ENCODE measurements at regions not wholly inside any gene's neighbourhood (a gene's known extent, or its start where the extent isn't known, plus 50 kb on each side); places are given as distances from the start of the nearest gene placed in this dataset.
"Not testable (repeated sequence)": the region's sequence is repeated elsewhere in the genome, so short reads cannot be mapped to it uniquely, and the experiment has no call there.

DNA sequence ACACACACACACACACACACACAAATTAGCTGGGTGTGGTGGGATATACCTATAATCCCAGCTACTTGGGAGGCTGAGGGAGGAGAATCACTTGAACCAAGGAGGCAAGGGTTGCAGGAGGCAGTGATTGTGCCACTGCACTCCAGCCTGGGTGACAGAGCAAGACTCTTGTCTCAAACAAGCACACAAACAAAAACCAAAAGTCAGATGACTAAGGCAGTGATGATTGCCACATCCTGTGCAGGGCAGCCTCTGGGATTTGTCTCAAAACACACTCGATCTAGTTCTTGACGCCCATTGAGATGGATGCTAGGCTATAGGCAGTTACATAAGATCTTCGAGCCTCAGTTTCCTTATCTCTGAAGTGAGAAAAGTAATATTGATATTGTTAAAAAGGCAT, 183.1 kb upstream of the NOTCH2NLA start:
- WGBS (ENCODE audit: low lambda C conversion rate, missing lambda C conversion rate): 75% methylated on average over 2 of the region's 3 CpGs
- H3K4me2 ChIP-seq; H2AFZ ChIP-seq; H3K36me3 ChIP-seq (replicated peaks; ENCODE audit: insufficient read depth, low read depth); H3K4me3 ChIP-seq; H3K27ac ChIP-seq; DNase-seq (ENCODE audit: low spot score); H4K20me1 ChIP-seq (ENCODE audit: insufficient read depth, poor library complexity, severe bottlenecking); H3K9me3 ChIP-seq (ENCODE audit: low read depth); H3K9me2 ChIP-seq (replicated peaks; ENCODE audit: insufficient read depth); H3K27me3 ChIP-seq; H3K4me1 ChIP-seq (ENCODE audit: insufficient read depth); H3K79me2 ChIP-seq: not testable (repeated sequence)

GRCh38 chr1:146409817-146410441, 181.1 kb upstream of the NOTCH2NLA start:
- not testable (repeated sequence) for H3K4me3 ChIP-seq; H3K27me3 ChIP-seq; H3K9me3 ChIP-seq (ENCODE audit: low read depth); H3K36me3 ChIP-seq (replicated peaks; ENCODE audit: insufficient read depth, low read depth); H3K9me2 ChIP-seq (replicated peaks; ENCODE audit: insufficient read depth); H4K20me1 ChIP-seq (ENCODE audit: insufficient read depth, poor library complexity, severe bottlenecking); H3K79me2 ChIP-seq; H2AFZ ChIP-seq; H3K27ac ChIP-seq; H3K4me1 ChIP-seq (ENCODE audit: insufficient read depth)
- H3K4me2 ChIP-seq: peak overlapping the region; percentile 55
- 76% methylated on average over 12 of the region's 26 CpGs for WGBS (ENCODE audit: low lambda C conversion rate, missing lambda C conversion rate)
- DNase-seq (ENCODE audit: low spot score): peak; percentile 9

GRCh38 chr1:146409116-146409801, 180.4 kb upstream of the NOTCH2NLA start:
- H3K9me2 ChIP-seq (replicated peaks; ENCODE audit: insufficient read depth); H3K27ac ChIP-seq; H4K20me1 ChIP-seq (ENCODE audit: insufficient read depth, poor library complexity, severe bottlenecking); H3K36me3 ChIP-seq (replicated peaks; ENCODE audit: insufficient read depth, low read depth); H3K4me1 ChIP-seq (ENCODE audit: insufficient read depth); H3K9me3 ChIP-seq (ENCODE audit: low read depth); H3K4me2 ChIP-seq; H3K27me3 ChIP-seq; H2AFZ ChIP-seq; H3K4me3 ChIP-seq; H3K79me2 ChIP-seq: not testable (repeated sequence)
- peak; percentile 6 for DNase-seq (ENCODE audit: low spot score)
- 71% methylated on average over 7 of the region's 24 CpGs for WGBS (ENCODE audit: low lambda C conversion rate, missing lambda C conversion rate)

- H3K9me2 ChIP-seq (replicated peaks; ENCODE audit: insufficient read depth); H3K27ac ChIP-seq; H3K4me1 ChIP-seq (ENCODE audit: insufficient read depth); H3K36me3 ChIP-seq (replicated peaks; ENCODE audit: insufficient read depth, low read depth); H2AFZ ChIP-seq; H3K27me3 ChIP-seq; H4K20me1 ChIP-seq (ENCODE audit: insufficient read depth, poor library complexity, severe bottlenecking); H3K79me2 ChIP-seq; H3K9me3 ChIP-seq (ENCODE audit: low read depth); H3K4me3 ChIP-seq; DNase-seq (ENCODE audit: low spot score); H3K4me2 ChIP-seq: not testable (repeated sequence)
- TF ChIP-seq CTCF (IDR thresholded peaks at IDR 0.05; ENCODE audit: poor library complexity): peak; percentile 48
- WGBS (ENCODE audit: low lambda C conversion rate, missing lambda C conversion rate): 35% methylated on average over 7 of the region's 7 CpGs
These were observed 172.5 kb upstream of the NOTCH2NLA start for GRCh38 chr1:146401281-146401825.

- not testable (repeated sequence) for DNase-seq (ENCODE audit: low spot score); H4K20me1 ChIP-seq (ENCODE audit: insufficient read depth, poor library complexity, severe bottlenecking); H3K36me3 ChIP-seq (replicated peaks; ENCODE audit: insufficient read depth, low read depth); H3K9me3 ChIP-seq (ENCODE audit: low read depth); H3K9me2 ChIP-seq (replicated peaks; ENCODE audit: insufficient read depth); H2AFZ ChIP-seq; H3K27ac ChIP-seq; H3K4me3 ChIP-seq; H3K79me2 ChIP-seq; H3K4me1 ChIP-seq (ENCODE audit: insufficient read depth); H3K27me3 ChIP-seq; H3K4me2 ChIP-seq
- 64% methylated on average over 8 of the region's 8 CpGs for WGBS (ENCODE audit: low lambda C conversion rate, missing lambda C conversion rate)
These were observed 171.6 kb upstream of the NOTCH2NLA start for GRCh38 chr1:146400173-146401121.

DNA sequence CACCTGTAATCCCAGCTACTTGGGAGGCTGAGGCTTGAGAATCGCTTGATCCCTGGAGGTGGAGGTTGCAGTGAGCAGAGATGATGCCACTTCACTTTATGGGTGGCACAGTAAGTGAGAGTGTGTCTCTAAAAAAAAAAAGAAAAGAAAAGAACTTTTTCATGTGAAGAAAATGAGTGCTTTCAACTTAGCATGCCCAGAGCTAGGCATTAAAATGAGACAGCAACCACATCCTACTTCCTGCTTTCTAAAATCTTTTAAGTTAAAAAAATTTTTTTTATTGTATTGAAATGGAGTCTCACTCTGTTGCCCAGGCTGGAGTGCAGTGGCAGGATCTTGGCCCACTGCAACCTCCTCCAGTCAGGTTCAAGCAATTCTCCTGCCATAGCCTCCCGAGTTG, 170.4 kb upstream of the NOTCH2NLA start:
- H3K9me3 ChIP-seq (ENCODE audit: low read depth); H3K36me3 ChIP-seq (replicated peaks; ENCODE audit: insufficient read depth, low read depth); H2AFZ ChIP-seq; H3K4me3 ChIP-seq; DNase-seq (ENCODE audit: low spot score); H4K20me1 ChIP-seq (ENCODE audit: insufficient read depth, poor library complexity, severe bottlenecking); H3K27ac ChIP-seq; H3K4me2 ChIP-seq; H3K27me3 ChIP-seq; H3K9me2 ChIP-seq (replicated peaks; ENCODE audit: insufficient read depth); H3K4me1 ChIP-seq (ENCODE audit: insufficient read depth); H3K79me2 ChIP-seq: not testable (repeated sequence)
- WGBS (ENCODE audit: low lambda C conversion rate, missing lambda C conversion rate): 82% methylated on average over 1 of the region's 2 CpGs

DNA sequence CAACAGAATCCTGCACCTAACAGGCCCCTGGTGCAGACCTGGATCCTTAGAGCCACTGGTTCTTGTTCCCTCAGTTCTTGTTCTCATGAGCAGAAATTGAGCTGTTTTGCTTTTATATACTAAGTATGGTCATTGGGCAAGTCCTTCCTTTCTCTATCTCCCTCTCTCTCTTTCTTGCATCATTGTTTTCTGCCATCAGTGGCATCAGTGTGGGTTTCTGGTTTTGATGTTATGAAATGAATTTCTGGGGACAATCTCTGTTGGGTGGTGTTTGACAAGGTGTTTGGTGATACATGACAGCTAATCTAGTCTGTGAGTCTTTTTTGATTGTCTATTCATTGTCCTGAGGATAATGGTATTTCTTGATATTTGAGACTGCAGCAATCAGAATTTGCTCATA, 168.0 kb upstream of the NOTCH2NLA start:
- not testable (repeated sequence) for H3K9me2 ChIP-seq (replicated peaks; ENCODE audit: insufficient read depth); DNase-seq (ENCODE audit: low spot score); H3K27me3 ChIP-seq; H3K27ac ChIP-seq; H3K9me3 ChIP-seq (ENCODE audit: low read depth); H3K4me2 ChIP-seq; H3K4me1 ChIP-seq (ENCODE audit: insufficient read depth); H3K4me3 ChIP-seq; H3K36me3 ChIP-seq (replicated peaks; ENCODE audit: insufficient read depth, low read depth); H4K20me1 ChIP-seq (ENCODE audit: insufficient read depth, poor library complexity, severe bottlenecking); H2AFZ ChIP-seq; H3K79me2 ChIP-seq

- not testable (repeated sequence) for H4K20me1 ChIP-seq (ENCODE audit: insufficient read depth, poor library complexity, severe bottlenecking); H2AFZ ChIP-seq; H3K4me1 ChIP-seq (ENCODE audit: insufficient read depth); H3K36me3 ChIP-seq (replicated peaks; ENCODE audit: insufficient read depth, low read depth); H3K27me3 ChIP-seq; H3K9me3 ChIP-seq (ENCODE audit: low read depth); DNase-seq (ENCODE audit: low spot score); H3K79me2 ChIP-seq; H3K9me2 ChIP-seq (replicated peaks; ENCODE audit: insufficient read depth); H3K4me2 ChIP-seq; H3K27ac ChIP-seq; H3K4me3 ChIP-seq
- 98% methylated on average over 5 of the region's 6 CpGs for WGBS (ENCODE audit: low lambda C conversion rate, missing lambda C conversion rate)
These were observed 167.4 kb upstream of the NOTCH2NLA start for GRCh38 chr1:146396242-146396641.

Measured in hepatocyte (in vitro differentiated cells).